Tibial nerve (tissue), 4 donors: ENCODE measurements at regions not wholly inside any gene's neighbourhood (a gene's known extent, or its start where the extent isn't known, plus 50 kb on each side); places are given as distances from the start of the nearest gene placed in this dataset.

Source experiments
- EP300 ChIP-seq, 2 donors: sonication (generic); formaldehyde crosslinking; IDR thresholded peaks; one replicate each; pipeline ENCODE4 v1.6.1; 2017; ENCODE audit warnings: antibody characterized with exemption in 2 of 2, mild to moderate bottlenecking in 1 of 2
- TF ChIP-seq, protein P1 (sequence below), 5 experiments: fragments of 200-600 bp in 3 of 5; fragments of 450-650 bp in 2 of 5; sonication (generic) in 3 of 5; IDR thresholded peaks; one replicate each; pipeline ENCODE4 v1.5.1; 2016 to 2019; ENCODE audit warnings: antibody characterized with exemption in 5 of 5, mild to moderate bottlenecking in 3 of 5, moderate library complexity in 2 of 5

DNA sequence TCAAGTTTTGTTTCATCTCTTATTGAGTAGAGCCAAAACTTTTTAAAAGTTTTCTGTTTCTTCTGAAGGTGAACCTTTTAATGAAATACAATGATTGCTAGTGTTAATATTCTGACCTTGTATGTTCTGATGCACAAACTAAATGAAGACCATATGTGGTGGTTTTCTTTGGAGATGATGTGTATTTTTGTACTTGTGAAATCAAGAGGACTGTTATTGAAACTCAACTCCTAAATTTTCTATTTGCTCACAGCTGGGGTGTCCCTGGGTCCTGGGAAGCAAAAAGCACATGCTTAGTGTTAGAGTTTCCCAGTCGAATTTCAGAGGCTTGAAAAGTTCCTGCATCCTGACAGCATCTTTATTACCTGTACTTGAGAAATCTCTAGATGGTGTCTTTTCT, 1185.8 kb upstream of the ALCAM start:
- TF ChIP-seq, protein P1, sequence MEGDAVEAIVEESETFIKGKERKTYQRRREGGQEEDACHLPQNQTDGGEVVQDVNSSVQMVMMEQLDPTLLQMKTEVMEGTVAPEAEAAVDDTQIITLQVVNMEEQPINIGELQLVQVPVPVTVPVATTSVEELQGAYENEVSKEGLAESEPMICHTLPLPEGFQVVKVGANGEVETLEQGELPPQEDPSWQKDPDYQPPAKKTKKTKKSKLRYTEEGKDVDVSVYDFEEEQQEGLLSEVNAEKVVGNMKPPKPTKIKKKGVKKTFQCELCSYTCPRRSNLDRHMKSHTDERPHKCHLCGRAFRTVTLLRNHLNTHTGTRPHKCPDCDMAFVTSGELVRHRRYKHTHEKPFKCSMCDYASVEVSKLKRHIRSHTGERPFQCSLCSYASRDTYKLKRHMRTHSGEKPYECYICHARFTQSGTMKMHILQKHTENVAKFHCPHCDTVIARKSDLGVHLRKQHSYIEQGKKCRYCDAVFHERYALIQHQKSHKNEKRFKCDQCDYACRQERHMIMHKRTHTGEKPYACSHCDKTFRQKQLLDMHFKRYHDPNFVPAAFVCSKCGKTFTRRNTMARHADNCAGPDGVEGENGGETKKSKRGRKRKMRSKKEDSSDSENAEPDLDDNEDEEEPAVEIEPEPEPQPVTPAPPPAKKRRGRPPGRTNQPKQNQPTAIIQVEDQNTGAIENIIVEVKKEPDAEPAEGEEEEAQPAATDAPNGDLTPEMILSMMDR (IDR thresholded peaks at IDR 0.05) = no peak
- TF ChIP-seq EP300 (IDR thresholded peaks at IDR 0.05) = no peak
